Common myeloid progenitor, CD34-positive (primary cell): ENCODE measurements at regions not wholly inside any gene's neighbourhood (a gene's known extent, or its start where the extent isn't known, plus 50 kb on each side); places are given as distances from the start of the nearest gene placed in this dataset.

Experiments used
- CTCF ChIA-PET: fragments of 350-600 bp; sonication (Branson Sonifier 250); formaldehyde crosslinking; loops from one replicate; lab custom pipeline; 2021; ENCODE audit warnings: antibody characterized with exemption; lab: Charles Lee
- POLR2A ChIA-PET: fragments of 350-600 bp; sonication (Branson Sonifier 250); formaldehyde crosslinking; loops from one replicate; lab custom pipeline; 2021; ENCODE audit warnings: antibody characterized with exemption; lab: Charles Lee
- DNase-seq, 3 donors: peaks; one replicate each; pipeline versions ENCODE4 v3.0.0 to v3.0.0-alpha.2; 2013
- H3K27ac ChIP-seq, 2 experiments: 1 replicate in 1 of 2; 2 replicates in 1 of 2; pipeline ENCODE4 v1.7.0; 2013; ENCODE audit warnings: inconsistent platforms in 2 of 2, low read length in 2 of 2, mild to moderate bottlenecking in 2 of 2, low read depth in 1 of 2, moderate library complexity in 1 of 2; ENCODE audit not compliant: severe bottlenecking in 2 of 2, insufficient read depth in 1 of 2, poor library complexity in 1 of 2
- H3K27me3 ChIP-seq, 5 experiments: replicated peaks in 2 of 5; 1 replicate in 3 of 5; 2 replicates in 2 of 5; pipeline versions ENCODE4 v1.6.1 to v1.7.0; 2013; ENCODE audit warnings: low read length in 4 of 5, mild to moderate bottlenecking in 2 of 5, moderate library complexity in 2 of 5, inconsistent platforms in 1 of 5; ENCODE audit not compliant: insufficient read depth in 5 of 5, control insufficient read depth in 4 of 5
- H3K36me3 ChIP-seq, 4 experiments: 1 replicate in 2 of 4; 2 replicates in 2 of 4; pipeline versions ENCODE4 v1.6.1 to v1.7.0; 2013; ENCODE audit warnings: low read length in 3 of 4, control low read depth in 1 of 4, mild to moderate bottlenecking in 1 of 4; ENCODE audit not compliant: control insufficient read depth in 4 of 4, insufficient read depth in 4 of 4
- H3K4me1 ChIP-seq, 4 experiments: 1 replicate in 3 of 4; 2 replicates in 1 of 4; pipeline versions ENCODE4 v1.6.1 to v1.7.1; 2013; ENCODE audit warnings: low read length in 3 of 4, mild to moderate bottlenecking in 3 of 4, control low read depth in 1 of 4, inconsistent platforms in 1 of 4, moderate library complexity in 1 of 4; ENCODE audit not compliant: control insufficient read depth in 4 of 4, insufficient read depth in 4 of 4; ENCODE audit errors: control extremely low read depth in 1 of 4
- H3K4me3 ChIP-seq, 7 experiments: 1 replicate in 4 of 7; 2 replicates in 3 of 7; pipeline versions ENCODE4 v1.5.1 to v1.7.0; 2013; ENCODE audit warnings: mild to moderate bottlenecking in 7 of 7, low read length in 6 of 7, moderate library complexity in 6 of 7, inconsistent platforms in 2 of 7, low read depth in 2 of 7, control low read depth in 1 of 7; ENCODE audit not compliant: insufficient read depth in 4 of 7, control insufficient read depth in 1 of 7; ENCODE audit errors: extremely low read depth in 1 of 7
- H3K9me3 ChIP-seq, 5 experiments: 1 replicate in 4 of 5; 2 replicates in 1 of 5; pipeline versions ENCODE4 v1.6.1 to v1.7.1; 2013; ENCODE audit warnings: low read length in 4 of 5, mild to moderate bottlenecking in 2 of 5, inconsistent platforms in 1 of 5, low read depth in 1 of 5, moderate library complexity in 1 of 5; ENCODE audit not compliant: control insufficient read depth in 4 of 5, insufficient read depth in 2 of 5; ENCODE audit errors: control extremely low read depth in 1 of 5
- WGBS: methylation state at CpG from one replicate; pipeline ENCODE4 v1.1.5; 2013; ENCODE audit not compliant: insufficient coverage; 5-methylcytosine and 5-hydroxymethylcytosine counted together

DNA sequence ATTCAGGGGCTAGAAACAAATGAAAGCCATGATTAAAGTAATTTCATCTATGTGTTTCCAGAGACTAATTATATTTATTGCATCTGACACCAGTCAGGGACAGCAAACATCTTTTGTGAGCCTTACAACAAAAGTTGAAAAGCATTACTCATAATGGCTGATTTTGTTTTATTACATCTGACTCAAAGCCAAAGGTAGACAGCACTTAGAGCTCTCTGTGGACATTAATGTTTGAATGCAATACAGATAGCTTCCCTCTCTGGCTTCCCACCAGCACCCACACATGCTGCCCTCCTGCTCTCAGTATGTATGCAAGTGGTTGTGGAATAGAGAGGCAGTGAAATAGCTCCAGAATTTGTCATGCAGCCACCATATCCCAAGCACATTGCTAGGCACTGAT, 198.7 kb downstream of the SETD4 start:
- Histone ChIP-seq H3K36me3 (no peaks in the 10 kb centered on the region), H3K4me1 (no peaks in the 10 kb centered on the region), H3K27me3 (no peaks in the 10 kb centered on the region), H3K9me3 (no peaks in the 10 kb centered on the region), H3K27ac (no peak overlapping the region), H3K4me3 (no peak overlapping the region)
- DNase-seq = no peak
- ChIA-PET CTCF (no interaction called here), POLR2A (no interaction called here)

DNA sequence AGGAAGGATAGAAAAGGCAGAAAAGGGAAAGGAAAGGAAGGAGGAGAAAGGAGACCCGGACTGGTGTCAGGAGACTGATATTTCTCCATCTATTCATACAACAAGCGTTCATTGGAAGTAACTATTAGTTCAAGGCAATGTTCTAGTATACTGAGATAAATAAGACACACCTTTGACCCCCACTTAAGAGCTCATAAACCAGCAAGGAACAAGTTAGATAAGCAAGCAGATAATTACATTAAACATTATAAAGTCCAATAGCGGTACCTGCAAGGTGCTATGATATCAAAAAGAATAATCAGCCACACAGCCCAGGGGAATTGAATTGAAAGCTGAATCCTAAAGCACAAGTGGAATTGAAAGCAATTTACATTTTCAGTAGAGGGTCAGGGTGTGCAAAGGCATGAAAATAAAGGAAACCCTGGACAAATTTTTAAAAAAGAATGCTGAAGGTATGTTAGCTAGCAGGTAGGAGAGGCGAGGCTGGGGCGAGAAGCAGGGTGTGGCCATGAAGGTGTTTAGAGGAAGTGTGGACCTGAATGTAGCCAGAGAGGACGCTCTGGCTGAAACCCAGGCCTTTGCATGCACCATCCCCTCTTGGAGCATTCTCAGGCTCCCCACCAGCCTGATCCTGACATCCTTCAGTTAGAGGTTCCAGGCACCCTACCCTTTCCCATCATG, 200.0 kb downstream of the SETD4 start:
- Histone ChIP-seq H3K4me1 (no peaks in the 10 kb centered on the region), H3K27me3 (no peaks in the 10 kb centered on the region), H3K9me3 (no peaks in the 10 kb centered on the region), H3K36me3 (no peaks in the 10 kb centered on the region), H3K4me3 (no peak overlapping the region), H3K27ac (no peak overlapping the region)
- WGBS = 100% methylated on average over 2 of the region's 6 CpGs
- POLR2A ChIA-PET = no interaction called here
- no peak for DNase-seq
- CTCF ChIA-PET = no interaction called here

DNA sequence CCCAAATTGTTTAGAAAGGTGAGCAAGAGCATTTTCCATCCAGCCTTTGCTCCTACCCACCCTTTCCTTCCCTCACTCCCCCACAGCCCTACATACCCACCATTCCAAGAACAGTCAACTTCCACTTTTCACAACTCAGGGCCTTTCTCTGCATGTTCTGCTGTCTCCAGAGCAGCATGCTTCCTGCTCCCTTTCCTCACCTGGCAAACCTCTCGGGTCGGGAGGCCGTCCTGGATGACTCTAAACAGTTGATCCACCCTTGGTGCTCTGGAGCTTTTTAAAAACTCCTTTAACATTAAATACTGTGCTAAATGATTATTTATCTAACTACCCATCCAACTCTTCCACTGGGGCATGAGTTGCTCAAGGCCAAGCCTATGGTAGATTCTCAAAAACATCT, 200.6 kb downstream of the SETD4 start:
- POLR2A ChIA-PET = no interaction called here
- Histone ChIP-seq H3K27ac (no peak overlapping the region), H3K4me1 (no peaks in the 10 kb centered on the region), H3K36me3 (no peaks in the 10 kb centered on the region), H3K4me3 (no peak overlapping the region), H3K27me3 (no peaks in the 10 kb centered on the region), H3K9me3 (no peaks in the 10 kb centered on the region)
- no CpG with 5 or more reads among the region's 3 CpGs for WGBS
- DNase-seq = no peak
- CTCF ChIA-PET = no interaction called here

DNA sequence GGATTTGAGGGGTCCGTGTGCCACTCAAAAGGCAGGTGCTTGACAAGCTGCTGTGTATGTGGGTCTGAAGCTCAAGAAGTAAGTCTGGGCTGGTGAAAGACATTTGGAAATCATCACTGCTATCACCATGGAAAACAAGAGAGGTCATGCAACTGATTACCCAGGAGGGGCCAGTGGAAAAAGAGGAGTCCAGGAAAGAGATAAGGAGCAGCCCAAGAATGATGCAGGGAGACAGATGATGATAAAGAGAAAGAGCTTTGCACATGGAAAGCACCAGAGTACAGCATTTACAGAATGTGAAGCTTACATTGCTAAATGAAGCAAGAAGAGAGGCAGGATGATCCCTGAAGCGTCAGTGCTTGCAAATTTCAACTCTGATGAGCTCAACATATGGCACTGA, 203.2 kb downstream of the SETD4 start:
- POLR2A ChIA-PET = no interaction called here
- CTCF ChIA-PET = no interaction called here
- 94% methylated on average over 2 of the region's 2 CpGs for WGBS
- H3K9me3 ChIP-seq = no peaks in the 10 kb centered on the region
- no peaks in the 10 kb centered on the region for H3K36me3 ChIP-seq
- H3K27me3 ChIP-seq = no peaks in the 10 kb centered on the region
- DNase-seq = no peak
- no peak overlapping the region for H3K4me3 ChIP-seq
- no peak overlapping the region for H3K27ac ChIP-seq
- peaks cover 0 to 3% (median 0%) of the 10 kb centered on the region in 4 experiments for H3K4me1 ChIP-seq

DNA sequence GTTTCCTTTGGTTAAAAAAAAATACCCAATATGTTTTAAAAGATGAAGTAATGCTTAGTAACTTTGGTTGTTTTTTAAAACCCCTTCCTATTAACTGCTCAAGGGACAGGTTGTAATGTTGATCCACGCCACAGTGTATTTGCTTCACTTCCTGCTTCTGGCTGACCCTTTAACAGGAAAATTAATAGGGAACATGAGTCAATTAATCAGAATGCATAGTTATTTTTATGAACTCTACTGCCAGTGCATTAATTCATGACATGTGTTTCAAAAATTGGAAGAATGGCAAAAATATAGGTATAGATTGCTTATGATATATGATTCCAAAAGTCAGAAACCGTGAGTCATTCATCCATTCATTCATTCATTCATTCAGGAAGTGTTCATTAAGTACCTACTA, 204.8 kb downstream of the SETD4 start:
- no CpG with 5 or more reads among the region's 2 CpGs for whole genome bisulfite sequencing
- H3K9me3 ChIP-seq = no peaks in the 10 kb centered on the region
- H3K27me3 ChIP-seq = no peaks in the 10 kb centered on the region
- ChIA-PET CTCF (no interaction called here), POLR2A (interaction anchor here (0.6 kb wide), 1 partner anchor 96 kb away, joined by 3 read pairs; no protein-coding TSS in a partner anchor)
- DNase-seq = no peak
- no peaks in the 10 kb centered on the region for H3K36me3 ChIP-seq
- no peak overlapping the region for H3K4me3 ChIP-seq
- no peak overlapping the region for H3K27ac ChIP-seq
- H3K4me1 ChIP-seq = peaks cover 0 to 3% (median 0%) of the 10 kb centered on the region in 4 experiments

DNA sequence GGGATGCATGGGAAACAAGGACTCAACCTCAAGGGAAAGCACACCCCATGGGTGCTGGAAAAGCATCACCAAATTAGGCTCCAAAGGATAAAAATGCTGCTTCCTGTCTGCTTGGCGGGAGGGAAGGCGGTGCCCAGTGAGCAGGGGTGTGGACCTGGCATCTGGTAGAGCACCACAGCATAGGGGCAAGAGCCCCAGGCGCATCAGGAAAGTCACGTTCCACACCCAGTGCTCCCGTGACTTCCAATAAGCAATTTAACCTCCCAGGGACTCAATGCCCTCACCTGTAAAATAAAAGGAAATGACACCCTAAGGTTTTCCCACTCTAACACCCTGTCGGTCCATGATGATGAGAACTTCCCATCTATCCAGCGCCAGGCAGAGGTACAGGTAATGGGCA, 206.0 kb downstream of the SETD4 start:
- Histone ChIP-seq H3K9me3 (no peaks in the 10 kb centered on the region), H3K27me3 (no peaks in the 10 kb centered on the region), H3K27ac (no peak overlapping the region), H3K36me3 (no peaks in the 10 kb centered on the region), H3K4me1 (peaks cover 0 to 3% (median 0%) of the 10 kb centered on the region in 4 experiments), H3K4me3 (no peak overlapping the region)
- ChIA-PET CTCF (interaction anchor here (1.2 to 1.5 kb wide), 2 partner anchors 12 to 14 kb away, joined by 3 read pairs; no protein-coding TSS in a partner anchor), POLR2A (no interaction called here)
- no peak for DNase-seq
- WGBS = 96% methylated on average over 7 of the region's 7 CpGs

DNA sequence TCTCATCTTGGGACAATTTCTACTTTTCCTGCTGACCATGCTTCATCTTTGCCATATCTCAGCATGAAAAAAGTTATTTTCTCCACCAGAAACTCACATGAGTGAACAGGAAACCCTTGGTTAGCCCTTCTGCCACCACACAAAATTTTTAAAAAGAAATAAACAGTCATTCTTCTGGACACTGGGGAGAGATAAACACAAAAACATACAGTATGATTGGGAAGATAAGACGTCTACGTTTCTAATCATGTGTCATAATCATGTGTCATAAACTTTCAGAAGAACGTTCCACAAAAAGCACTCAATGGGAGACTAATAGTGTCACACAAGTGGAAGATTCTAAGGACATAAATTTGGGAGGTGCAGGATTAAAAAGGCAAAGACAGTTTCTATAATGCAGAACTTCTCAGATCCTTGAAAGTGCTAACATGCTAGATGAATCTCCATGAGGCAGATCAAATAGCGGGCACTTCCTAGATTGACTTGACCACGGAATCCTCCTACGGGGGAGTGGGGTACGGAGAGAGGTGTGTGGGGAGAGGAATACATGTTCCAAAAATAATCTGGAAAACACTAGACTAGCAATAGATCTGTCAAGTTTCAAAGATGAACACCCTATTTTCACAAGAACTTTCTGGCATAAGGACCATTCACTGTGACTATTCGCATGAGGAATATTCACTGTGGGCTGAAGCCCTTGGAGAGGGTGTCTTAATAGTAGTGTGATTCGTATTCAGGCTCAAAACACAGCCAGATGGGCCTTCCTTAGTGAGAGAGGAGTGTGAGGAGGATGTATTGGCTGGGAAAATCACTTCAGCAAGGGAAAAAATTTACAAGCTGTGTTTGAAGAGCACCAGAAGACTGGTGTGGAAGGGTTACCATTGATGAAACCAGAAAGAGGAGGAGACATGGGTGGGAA, 206.7 kb downstream of the SETD4 start:
- Histone ChIP-seq H3K27ac (no peak overlapping the region), H3K4me3 (no peak overlapping the region), H3K9me3 (no peaks in the 10 kb centered on the region), H3K36me3 (no peaks in the 10 kb centered on the region), H3K27me3 (no peaks in the 10 kb centered on the region), H3K4me1 (peaks cover 0 to 3% (median 0%) of the 10 kb centered on the region in 4 experiments)
- DNase-seq = no peak
- WGBS = 71% methylated on average over 6 of the region's 9 CpGs
- CTCF ChIA-PET = interaction anchor here (1.2 to 1.5 kb wide), 2 partner anchors 13 to 14 kb away, joined by 3 to 4 read pairs; no protein-coding TSS in a partner anchor
- POLR2A ChIA-PET = no interaction called here
